CMK (cell line): ENCODE measurements at regions not wholly inside any gene's neighbourhood (a gene's known extent, or its start where the extent isn't known, plus 50 kb on each side); places are given as distances from the start of the nearest gene placed in this dataset.
"Not testable (repeated sequence)": the region's sequence is repeated elsewhere in the genome, so short reads cannot be mapped to it uniquely, and the experiment has no call there.

ENCODE experiments used
- DNase-seq: peaks from one replicate; pipeline ENCODE4 v3.0.0-alpha.2; 2010; ENCODE audit warnings: low read depth

GRCh38 chr14:71566276-71566675 is 366.0 kb upstream of the RGS6 start:
- no peak for DNase-seq

GRCh38 chr14:71567499-71568133 is 364.6 kb upstream of the RGS6 start:
- DNase-seq = not testable (repeated sequence)

- no peak for DNase-seq
Measured at GRCh38 chr14:71574976-71575375, 357.3 kb upstream of the RGS6 start.

GRCh38 chr14:71576472-71576871 is 355.8 kb upstream of the RGS6 start:
- DNase-seq = no peak

GRCh38 chr14:71579331-71579730 is 352.9 kb upstream of the RGS6 start:
- no peak for DNase-seq

- DNase-seq = no peak
Measured at GRCh38 chr14:71582705-71583104, 349.5 kb upstream of the RGS6 start.

- DNase-seq = no peak
Measured at GRCh38 chr14:71583194-71583593, 349.0 kb upstream of the RGS6 start.

GRCh38 chr14:71583705-71584104 is 348.5 kb upstream of the RGS6 start:
- no peak for DNase-seq

GRCh38 chr14:71585361-71585760 is 346.9 kb upstream of the RGS6 start:
- no peak for DNase-seq

GRCh38 chr14:71586131-71586897 is 345.9 kb upstream of the RGS6 start:
- DNase-seq = no peak

- no peak for DNase-seq
Measured at GRCh38 chr14:71588028-71588427, 344.2 kb upstream of the RGS6 start.

GRCh38 chr14:71588576-71589215 is 343.5 kb upstream of the RGS6 start:
- no peak for DNase-seq

GRCh38 chr14:71589609-71590008 is 342.6 kb upstream of the RGS6 start:
- DNase-seq = no peak

- DNase-seq = no peak
Measured at GRCh38 chr14:71590131-71590530, 342.1 kb upstream of the RGS6 start.

GRCh38 chr14:71591231-71591630 is 341.0 kb upstream of the RGS6 start:
- DNase-seq = no peak

- DNase-seq = no peak
Measured at GRCh38 chr14:71591929-71592328, 340.3 kb upstream of the RGS6 start.

- DNase-seq = no peak
Measured at GRCh38 chr14:71592361-71592760, 339.9 kb upstream of the RGS6 start.

GRCh38 chr14:71593966-71594365 is 338.3 kb upstream of the RGS6 start:
- no peak for DNase-seq

GRCh38 chr14:71594821-71595220 is 337.4 kb upstream of the RGS6 start:
- no peak for DNase-seq

GRCh38 chr14:71595441-71595840 is 336.8 kb upstream of the RGS6 start:
- DNase-seq = no peak

GRCh38 chr14:71597287-71597920 is 334.8 kb upstream of the RGS6 start:
- DNase-seq = no peak

- DNase-seq = no peak
Measured at GRCh38 chr14:71597955-71598660, 334.1 kb upstream of the RGS6 start.
